Activated naive CD8-positive, alpha-beta T cell treated with anti-CD3 and anti-CD28 coated beads, Interleukin-2, amount 10 ng/mL, durations not matched to agents 7 days and 5 days (primary cell): ENCODE measurements at regions not wholly inside any gene's neighbourhood (a gene's known extent, or its start where the extent isn't known, plus 50 kb on each side); places are given as distances from the start of the nearest gene placed in this dataset.

Experiments used
- ATAC-seq: fragments of 150-1000 bp; cut with Tn5 transposase; one replicate; pipeline ENCODE4 v1.10.0; 2021; ENCODE audit warnings: low read depth, moderate library complexity
- POLR2A ChIA-PET: fragments of 350-600 bp; sonication (Branson Sonifier 250); formaldehyde crosslinking; loops from one replicate; lab custom pipeline; 2021; ENCODE audit warnings: antibody characterized with exemption; lab: Charles Lee
- DNase-seq: peaks from one replicate; pipeline ENCODE4 v3.0.0; 2021
- H3K27ac Mint-ChIP-seq: one replicate; pipeline ENCODE4 v1.8.0; 2022; ENCODE audit warnings: mild to moderate bottlenecking, mixed read lengths
- H3K27me3 Mint-ChIP-seq: one replicate; pipeline ENCODE4 v1.8.0; 2022; ENCODE audit warnings: mild to moderate bottlenecking, moderate library complexity, mixed read lengths
- H3K36me3 Mint-ChIP-seq: one replicate; pipeline ENCODE4 v1.8.0; 2021; ENCODE audit warnings: mild to moderate bottlenecking, mixed read lengths
- H3K4me1 Mint-ChIP-seq: one replicate; pipeline ENCODE4 v1.8.0; 2021; ENCODE audit warnings: mixed read lengths
- H3K4me3 Mint-ChIP-seq: one replicate; pipeline ENCODE4 v1.8.0; 2022; ENCODE audit warnings: mild to moderate bottlenecking, moderate library complexity, mixed read lengths
- H3K9me3 Mint-ChIP-seq: one replicate; pipeline ENCODE4 v1.8.0; 2021; ENCODE audit warnings: mixed read lengths

GRCh38 chr12:65565601-65566560 is 258.4 kb upstream of the HMGA2 start:
- POLR2A ChIA-PET = no interaction called here
- H3K4me1 Mint-ChIP-seq = no peaks in the 10 kb centered on the region
- no peak overlapping the region for H3K27ac Mint-ChIP-seq
- DNase-seq (no peak), ATAC-seq (no peak)
- H3K4me3 Mint-ChIP-seq = no peak overlapping the region
- H3K27me3 Mint-ChIP-seq = no peaks in the 10 kb centered on the region
- no peaks in the 10 kb centered on the region for H3K36me3 Mint-ChIP-seq
- H3K9me3 Mint-ChIP-seq = no peaks in the 10 kb centered on the region

DNA sequence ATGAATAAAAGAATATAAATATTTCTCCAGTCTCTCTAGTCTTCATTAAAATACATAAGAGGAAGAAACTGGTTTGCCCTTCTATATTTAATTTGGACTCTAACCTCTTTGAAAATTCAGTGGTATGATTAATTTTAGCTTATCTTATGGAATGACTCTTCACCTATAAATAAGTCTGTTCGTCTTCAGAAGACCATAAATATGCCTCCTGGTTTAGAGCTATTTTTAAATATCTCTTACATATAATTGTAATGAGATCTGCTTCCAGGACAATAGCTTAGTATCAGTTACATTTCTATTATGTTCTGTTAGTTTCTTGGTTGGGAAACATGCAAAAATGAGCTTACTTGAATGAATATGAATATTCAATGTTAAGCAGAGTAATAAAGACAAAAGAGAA is 257.5 kb upstream of the HMGA2 start:
- H3K9me3 Mint-ChIP-seq = no peaks in the 10 kb centered on the region
- DNase-seq (no peak), ATAC-seq (no peak)
- no peaks in the 10 kb centered on the region for H3K36me3 Mint-ChIP-seq
- H3K27ac Mint-ChIP-seq = no peak overlapping the region
- H3K4me3 Mint-ChIP-seq = no peak overlapping the region
- POLR2A ChIA-PET = no interaction called here
- H3K4me1 Mint-ChIP-seq = no peaks in the 10 kb centered on the region
- H3K27me3 Mint-ChIP-seq = no peaks in the 10 kb centered on the region

GRCh38 chr12:65567820-65568219 is 256.5 kb upstream of the HMGA2 start:
- Mint-ChIP-seq H3K27me3 (no peaks in the 10 kb centered on the region), H3K9me3 (no peaks in the 10 kb centered on the region), H3K4me3 (no peak overlapping the region), H3K27ac (no peak overlapping the region), H3K4me1 (no peaks in the 10 kb centered on the region), H3K36me3 (no peaks in the 10 kb centered on the region)
- DNase-seq = no peak
- no peak for ATAC-seq
- POLR2A ChIA-PET = no interaction called here

DNA sequence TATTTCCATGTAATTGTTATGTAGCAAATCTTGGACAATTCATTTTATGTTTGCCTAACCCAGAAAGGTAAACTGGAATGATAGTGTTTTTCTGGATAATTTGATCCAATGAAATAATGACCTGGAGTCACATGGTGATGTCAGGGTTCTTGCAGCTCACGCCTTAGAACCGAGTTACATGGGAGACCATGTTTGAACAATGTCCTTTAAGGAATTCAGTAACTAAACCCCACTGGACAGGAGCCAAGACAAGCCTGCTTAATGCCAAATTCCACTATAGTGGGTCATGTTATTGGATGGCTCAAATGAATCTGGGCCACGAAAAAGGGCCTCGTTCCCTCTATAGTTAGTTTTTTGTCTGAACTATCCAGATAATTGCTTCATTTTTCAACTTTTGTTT is 255.8 kb upstream of the HMGA2 start:
- Mint-ChIP-seq H3K36me3 (no peaks in the 10 kb centered on the region), H3K27ac (no peak overlapping the region), H3K9me3 (peaks cover under 1% of the 10 kb centered on the region), H3K4me1 (no peaks in the 10 kb centered on the region), H3K27me3 (no peaks in the 10 kb centered on the region), H3K4me3 (no peak overlapping the region)
- DNase-seq (no peak), ATAC-seq (no peak)
- POLR2A ChIA-PET = no interaction called here

GRCh38 chr12:65570451-65571130 is 253.7 kb upstream of the HMGA2 start:
- Mint-ChIP-seq H3K9me3 (peaks cover 3% of the 10 kb centered on the region), H3K4me1 (no peaks in the 10 kb centered on the region), H3K4me3 (no peak overlapping the region), H3K27me3 (no peaks in the 10 kb centered on the region), H3K36me3 (no peaks in the 10 kb centered on the region), H3K27ac (no peak overlapping the region)
- POLR2A ChIA-PET = no interaction called here
- ATAC-seq (no peak), DNase-seq (no peak)

DNA sequence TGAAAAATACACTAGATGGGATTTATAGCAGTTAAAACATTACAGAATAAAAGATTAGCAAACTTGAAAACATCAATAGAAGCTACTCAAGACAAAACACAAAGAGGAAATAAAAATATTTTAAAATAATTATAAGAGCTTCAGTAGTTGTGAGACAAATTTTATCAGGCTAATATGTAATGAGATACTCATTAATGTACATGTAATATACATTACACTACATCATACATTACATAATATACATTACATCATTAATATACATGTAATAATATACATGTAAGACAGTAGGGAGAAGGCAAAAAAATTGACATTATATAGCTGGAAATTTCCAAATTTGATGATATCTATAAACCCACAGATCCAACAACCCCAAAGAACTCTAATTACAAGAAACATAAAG is 249.4 kb upstream of the HMGA2 start:
- POLR2A ChIA-PET = no interaction called here
- Mint-ChIP-seq H3K9me3 (peaks cover 4% of the 10 kb centered on the region), H3K27ac (no peak overlapping the region), H3K4me1 (no peaks in the 10 kb centered on the region), H3K36me3 (no peaks in the 10 kb centered on the region), H3K27me3 (no peaks in the 10 kb centered on the region), H3K4me3 (no peak overlapping the region)
- ATAC-seq = no peak
- no peak for DNase-seq

- DNase-seq (no peak), ATAC-seq (no peak)
- Mint-ChIP-seq H3K27me3 (no peaks in the 10 kb centered on the region), H3K9me3 (no peaks in the 10 kb centered on the region), H3K4me3 (no peak overlapping the region), H3K4me1 (no peaks in the 10 kb centered on the region), H3K27ac (no peak overlapping the region), H3K36me3 (no peaks in the 10 kb centered on the region)
- POLR2A ChIA-PET = no interaction called here
These were observed 240.3 kb upstream of the HMGA2 start for GRCh38 chr12:65584016-65584415.

GRCh38 chr12:65585648-65586602 is 238.4 kb upstream of the HMGA2 start:
- DNase-seq = no peak
- Mint-ChIP-seq H3K27ac (no peak overlapping the region), H3K4me1 (no peaks in the 10 kb centered on the region), H3K36me3 (no peaks in the 10 kb centered on the region), H3K27me3 (no peaks in the 10 kb centered on the region), H3K4me3 (no peak overlapping the region), H3K9me3 (no peaks in the 10 kb centered on the region)
- ATAC-seq = no peak
- POLR2A ChIA-PET = no interaction called here

DNA sequence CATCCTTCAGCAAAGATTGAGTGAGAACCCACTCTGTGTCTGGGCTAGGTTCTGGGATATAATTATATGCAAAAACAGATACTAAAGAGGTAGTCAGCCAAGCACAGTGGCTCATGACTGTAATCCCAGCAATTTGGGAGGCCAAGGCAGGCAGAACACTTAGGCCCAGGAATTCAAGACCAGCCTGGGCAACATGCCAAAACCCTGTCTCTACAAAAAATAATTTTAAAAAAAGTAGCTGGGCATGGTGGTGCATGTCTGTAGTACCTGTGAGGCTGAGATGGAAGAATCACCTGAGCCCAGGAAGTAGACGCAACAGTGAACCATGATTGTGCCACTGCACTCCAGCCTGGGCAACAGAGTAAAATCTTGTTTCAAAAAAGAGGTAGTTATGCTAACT is 237.5 kb upstream of the HMGA2 start:
- Mint-ChIP-seq H3K27me3 (no peaks in the 10 kb centered on the region), H3K9me3 (no peaks in the 10 kb centered on the region), H3K4me1 (no peaks in the 10 kb centered on the region), H3K27ac (no peak overlapping the region), H3K4me3 (no peak overlapping the region), H3K36me3 (no peaks in the 10 kb centered on the region)
- ATAC-seq = no peak
- POLR2A ChIA-PET = no interaction called here
- no peak for DNase-seq

- Mint-ChIP-seq H3K4me1 (no peaks in the 10 kb centered on the region), H3K4me3 (no peak overlapping the region), H3K9me3 (no peaks in the 10 kb centered on the region), H3K27ac (no peak overlapping the region), H3K27me3 (peaks cover 13% of the 10 kb centered on the region), H3K36me3 (no peaks in the 10 kb centered on the region)
- POLR2A ChIA-PET = no interaction called here
- no peak for DNase-seq
- no peak for ATAC-seq
These were observed 234.0 kb upstream of the HMGA2 start for GRCh38 chr12:65590318-65590717.

GRCh38 chr12:65592416-65592815 is 231.9 kb upstream of the HMGA2 start:
- POLR2A ChIA-PET = no interaction called here
- DNase-seq (no peak), ATAC-seq (no peak)
- Mint-ChIP-seq H3K27ac (no peak overlapping the region), H3K27me3 (peaks cover 13% of the 10 kb centered on the region), H3K9me3 (no peaks in the 10 kb centered on the region), H3K4me1 (no peaks in the 10 kb centered on the region), H3K36me3 (no peaks in the 10 kb centered on the region), H3K4me3 (no peak overlapping the region)

- Mint-ChIP-seq H3K27me3 (peaks cover 13% of the 10 kb centered on the region), H3K27ac (no peak overlapping the region), H3K9me3 (no peaks in the 10 kb centered on the region), H3K36me3 (no peaks in the 10 kb centered on the region), H3K4me1 (no peaks in the 10 kb centered on the region), H3K4me3 (no peak overlapping the region)
- DNase-seq (no peak), ATAC-seq (no peak)
- POLR2A ChIA-PET = no interaction called here
These were observed 231.0 kb upstream of the HMGA2 start for GRCh38 chr12:65593239-65593701.

DNA sequence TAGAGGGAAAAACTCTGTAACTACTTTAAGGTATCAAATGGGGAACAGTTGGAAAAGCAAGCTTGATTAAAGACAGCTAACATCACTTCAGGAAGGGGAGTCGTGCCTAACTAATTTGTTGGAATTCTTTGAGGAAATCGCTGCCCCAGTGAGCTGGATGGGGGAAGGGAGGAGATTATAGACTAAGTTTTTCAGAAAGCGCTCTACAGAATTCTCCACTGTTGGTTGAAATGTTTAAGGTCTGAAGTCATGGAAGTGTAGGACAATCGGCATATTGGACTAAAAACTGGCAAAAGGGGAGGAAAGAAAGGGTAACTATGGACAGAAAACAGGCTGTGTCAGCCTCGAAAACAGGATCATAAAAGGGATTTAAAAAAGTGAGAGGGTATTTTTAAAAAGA is 229.9 kb upstream of the HMGA2 start:
- POLR2A ChIA-PET = no interaction called here

More for the DNA sequence above, 229.9 kb upstream of the HMGA2 start:
- DNase-seq (no peak), ATAC-seq (no peak)
- no peak overlapping the region for H3K27ac Mint-ChIP-seq
- no peak overlapping the region for H3K4me3 Mint-ChIP-seq
- H3K9me3 Mint-ChIP-seq = no peaks in the 10 kb centered on the region
- peaks cover 13% of the 10 kb centered on the region for H3K27me3 Mint-ChIP-seq
- no peaks in the 10 kb centered on the region for H3K4me1 Mint-ChIP-seq
- H3K36me3 Mint-ChIP-seq = no peaks in the 10 kb centered on the region
